ENCODE measurements at regions not wholly inside any gene's neighbourhood (a gene's known extent, or its start where the extent isn't known, plus 50 kb on each side); places are given as distances from the start of the nearest gene placed in this dataset.

DNA sequence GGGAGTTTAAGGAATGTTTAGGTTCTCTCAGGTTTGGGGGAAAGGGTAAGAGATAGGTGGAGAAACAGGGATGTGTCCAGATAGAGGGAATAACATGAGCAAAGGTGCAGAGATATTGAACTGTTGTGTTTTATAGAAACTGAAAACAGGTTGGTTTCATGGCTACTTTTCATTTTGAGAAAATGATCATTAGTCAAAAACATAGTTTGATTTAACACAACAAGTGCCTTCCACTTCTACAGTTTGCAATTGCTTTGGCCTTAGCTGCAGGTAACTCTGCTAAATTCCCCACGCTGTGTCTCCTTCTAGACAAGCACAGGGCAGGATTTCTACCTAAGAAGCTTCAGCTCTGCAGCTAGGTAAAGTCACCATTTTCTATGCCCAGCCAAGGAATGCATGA lies 124.9 kb downstream of the RGS2 start:
- no peak for DNase-seq (ENCODE audit: low read depth)

DNA sequence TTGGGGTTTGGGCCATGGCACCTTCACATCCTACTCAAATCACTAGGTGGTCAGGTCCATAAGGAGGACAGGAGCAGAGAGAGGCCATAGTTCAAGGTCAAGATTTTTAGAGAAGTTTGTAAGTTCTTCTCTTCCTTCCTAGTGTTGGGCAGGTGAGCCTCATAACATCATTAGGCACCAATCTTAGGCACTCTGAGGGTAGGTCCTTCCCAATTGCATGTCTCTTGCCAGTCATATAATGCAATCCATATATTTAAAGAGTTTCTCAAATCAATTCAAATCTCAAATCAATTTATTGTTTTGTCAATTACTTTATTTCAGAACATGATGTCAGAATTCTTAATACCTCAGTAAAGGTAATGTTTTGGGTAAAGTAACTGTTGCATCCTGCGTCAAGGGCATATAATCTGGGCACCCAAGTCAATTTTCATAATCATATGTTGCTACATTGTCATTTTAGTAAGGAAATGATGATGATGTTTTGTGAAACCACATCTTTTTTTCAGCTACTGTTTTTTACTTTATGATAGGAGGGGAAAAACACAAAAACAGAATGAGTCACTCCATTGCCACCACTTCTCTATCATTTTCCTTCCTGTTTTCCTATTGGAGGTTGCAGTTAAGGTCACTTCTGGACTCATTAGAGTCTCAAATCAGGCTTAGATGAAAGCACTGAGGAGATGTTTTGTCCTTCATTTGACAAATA lies 122.7 kb downstream of the UCHL5 start:
- no peak overlapping the region for H3K4me3 ChIP-seq (ENCODE audit: low read length)
- DNase-seq (ENCODE audit: low read depth) = no peak
- TF ChIP-seq, protein P1, sequence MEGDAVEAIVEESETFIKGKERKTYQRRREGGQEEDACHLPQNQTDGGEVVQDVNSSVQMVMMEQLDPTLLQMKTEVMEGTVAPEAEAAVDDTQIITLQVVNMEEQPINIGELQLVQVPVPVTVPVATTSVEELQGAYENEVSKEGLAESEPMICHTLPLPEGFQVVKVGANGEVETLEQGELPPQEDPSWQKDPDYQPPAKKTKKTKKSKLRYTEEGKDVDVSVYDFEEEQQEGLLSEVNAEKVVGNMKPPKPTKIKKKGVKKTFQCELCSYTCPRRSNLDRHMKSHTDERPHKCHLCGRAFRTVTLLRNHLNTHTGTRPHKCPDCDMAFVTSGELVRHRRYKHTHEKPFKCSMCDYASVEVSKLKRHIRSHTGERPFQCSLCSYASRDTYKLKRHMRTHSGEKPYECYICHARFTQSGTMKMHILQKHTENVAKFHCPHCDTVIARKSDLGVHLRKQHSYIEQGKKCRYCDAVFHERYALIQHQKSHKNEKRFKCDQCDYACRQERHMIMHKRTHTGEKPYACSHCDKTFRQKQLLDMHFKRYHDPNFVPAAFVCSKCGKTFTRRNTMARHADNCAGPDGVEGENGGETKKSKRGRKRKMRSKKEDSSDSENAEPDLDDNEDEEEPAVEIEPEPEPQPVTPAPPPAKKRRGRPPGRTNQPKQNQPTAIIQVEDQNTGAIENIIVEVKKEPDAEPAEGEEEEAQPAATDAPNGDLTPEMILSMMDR (conservative IDR thresholded peaks at IDR 0.05; ENCODE audit: low read length) = no peak

More for the DNA sequence above, 124.9 kb downstream of the RGS2 start:
- no peak overlapping the region for H3K4me3 ChIP-seq (ENCODE audit: low read length)
- TF ChIP-seq, protein P1 (conservative IDR thresholded peaks at IDR 0.05; ENCODE audit: low read length) = no peak

DNA sequence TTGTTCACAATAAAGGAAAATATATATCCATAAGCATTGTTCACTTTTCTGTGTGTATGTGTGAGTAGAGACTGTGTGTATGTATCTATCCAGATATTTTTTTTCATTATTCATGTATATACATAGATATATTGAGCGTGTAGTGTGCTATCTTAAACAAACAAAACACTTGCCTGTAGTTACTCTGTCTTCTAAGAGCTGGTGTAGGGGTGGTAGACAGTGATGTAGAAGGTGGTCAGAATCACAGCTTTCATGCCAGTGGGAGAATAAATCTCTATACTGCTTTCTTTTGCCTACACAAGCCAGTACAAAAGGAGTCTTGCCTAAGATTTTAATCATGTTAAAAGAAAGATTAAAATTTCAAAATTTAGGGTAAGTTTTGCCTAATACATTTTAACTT lies 122.0 kb downstream of the UCHL5 start:
- H3K4me3 ChIP-seq (ENCODE audit: low read length) = no peak overlapping the region
- TF ChIP-seq, protein P1 (conservative IDR thresholded peaks at IDR 0.05; ENCODE audit: low read length) = no peak
- DNase-seq (ENCODE audit: low read depth) = no peak

DNA sequence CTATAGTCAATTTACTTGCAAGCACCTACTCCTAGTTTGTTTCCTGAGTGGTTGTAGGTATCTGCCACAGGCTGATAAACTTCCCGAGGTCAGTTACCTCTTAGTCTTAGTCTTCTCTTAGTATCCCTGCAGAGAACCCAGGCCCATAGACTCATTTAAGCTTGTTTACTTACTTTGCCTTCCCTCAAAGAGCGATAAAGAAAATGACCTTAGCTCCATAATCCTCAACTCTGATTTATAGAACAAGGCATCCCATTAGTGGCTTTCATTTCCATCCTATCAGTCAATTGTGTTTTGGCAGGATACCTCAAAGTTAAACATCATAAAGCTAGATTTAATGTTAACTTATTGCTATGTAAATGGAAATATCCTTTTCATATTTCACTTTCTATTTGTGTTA lies 119.7 kb downstream of the UCHL5 start:
- TF ChIP-seq, protein P1 (conservative IDR thresholded peaks at IDR 0.05; ENCODE audit: low read length) = no peak
- no peak overlapping the region for H3K4me3 ChIP-seq (ENCODE audit: low read length)
- DNase-seq (ENCODE audit: low read depth) = no peak

DNA sequence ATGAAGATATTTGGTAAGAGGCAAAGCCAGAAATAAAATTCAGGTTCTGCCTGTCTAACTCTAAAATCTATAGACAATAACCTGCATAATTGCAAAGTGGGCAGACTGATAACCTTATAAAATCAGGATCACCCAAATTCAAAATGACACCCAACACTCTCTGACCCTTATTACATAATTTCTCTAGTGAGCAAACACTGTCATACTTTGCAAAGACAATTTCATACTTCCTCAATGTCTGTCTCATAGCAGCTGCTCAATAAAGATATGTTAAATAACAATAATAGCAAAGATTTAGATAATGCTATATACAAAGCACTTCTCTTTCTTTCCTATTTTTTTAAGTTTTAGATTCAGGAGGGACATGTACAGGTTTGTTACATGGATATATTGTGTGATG lies 118.5 kb downstream of the UCHL5 start:
- DNase-seq (ENCODE audit: low read depth) = no peak
- TF ChIP-seq, protein P1 (conservative IDR thresholded peaks at IDR 0.05; ENCODE audit: low read length) = no peak
- no peak overlapping the region for H3K4me3 ChIP-seq (ENCODE audit: low read length)

DNA sequence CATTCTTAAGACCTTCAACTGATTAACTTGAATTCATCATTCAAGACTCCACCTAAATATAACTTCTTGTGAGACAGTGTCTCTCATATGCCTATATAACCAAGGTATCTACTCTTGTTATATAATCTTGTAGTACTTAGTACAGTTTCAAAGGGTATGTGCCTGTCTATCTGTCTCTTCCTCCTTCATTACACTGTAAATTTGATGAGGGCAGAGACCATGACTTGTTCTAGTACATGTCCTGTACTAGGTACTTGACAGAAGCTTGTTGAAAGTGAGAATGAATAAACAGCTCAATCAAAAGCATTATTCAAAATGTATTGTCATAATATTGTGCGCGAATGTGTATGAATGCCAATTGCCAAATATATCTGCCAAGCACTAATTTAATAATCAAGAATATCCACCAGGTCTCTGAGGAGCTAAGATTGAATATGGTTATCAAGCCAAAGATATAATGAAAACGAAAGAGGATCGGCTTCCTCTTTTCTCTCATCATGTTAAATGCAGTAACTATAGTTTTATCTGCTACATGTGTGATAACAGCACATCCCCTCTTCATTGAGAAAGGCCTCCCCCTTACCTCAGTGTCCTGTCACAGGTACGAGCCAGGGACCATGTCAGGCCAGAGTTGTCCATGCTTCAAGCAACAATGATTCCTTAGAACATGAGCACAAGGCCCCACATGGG lies 117.3 kb downstream of the UCHL5 start:
- TF ChIP-seq, protein P1 (conservative IDR thresholded peaks at IDR 0.05; ENCODE audit: low read length) = no peak
- DNase-seq (ENCODE audit: low read depth) = no peak

DNA sequence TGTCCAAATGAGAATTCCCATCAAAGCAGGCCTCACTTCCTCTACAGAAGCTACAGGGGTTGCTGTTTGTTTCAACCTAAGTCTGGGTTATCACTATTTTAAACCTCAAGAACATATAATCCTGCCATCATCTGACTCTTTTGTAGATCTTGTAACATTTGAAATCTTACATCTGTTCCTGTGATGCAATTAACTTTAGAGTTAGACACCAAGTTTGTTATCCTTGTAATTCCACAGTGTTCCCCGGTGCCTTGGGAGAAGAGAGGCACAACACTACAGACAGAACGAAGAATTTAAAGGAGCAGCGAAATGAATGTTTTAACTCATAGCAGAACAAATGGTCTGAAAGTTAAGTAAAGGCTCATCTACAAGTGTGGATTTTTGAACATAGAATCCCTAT lies 116.1 kb downstream of the UCHL5 start:
- no peak overlapping the region for H3K4me3 ChIP-seq (ENCODE audit: low read length)
- TF ChIP-seq, protein P1 (conservative IDR thresholded peaks at IDR 0.05; ENCODE audit: low read length) = no peak
- DNase-seq (ENCODE audit: low read depth) = no peak

More for the DNA sequence above, 117.3 kb downstream of the UCHL5 start:
- H3K4me3 ChIP-seq (ENCODE audit: low read length) = no peak overlapping the region
